ENCODE measurements at regions not wholly inside any gene's neighbourhood (a gene's known extent, or its start where the extent isn't known, plus 50 kb on each side); places are given as distances from the start of the nearest gene placed in this dataset.

GRCh38 chr16:64892835-64893785 is 228.8 kb downstream of the CDH11 start:
- no peaks in the 10 kb centered on the region for H3K4me1 Mint-ChIP-seq
- no peaks in the 10 kb centered on the region for H3K9me3 Mint-ChIP-seq
- DNase-seq = no peak

GRCh38 chr16:64889446-64889845 is 232.4 kb downstream of the CDH11 start:
- intact Hi-C loops (cut with micrococcal nuclease) = no loop called here

More at GRCh38 chr16:64892835-64893785, 228.8 kb downstream of the CDH11 start:
- POLR2A ChIA-PET = no interaction called here
- no peak for ATAC-seq (ENCODE audit: low read depth)
- TF ChIP-seq, protein P1, sequence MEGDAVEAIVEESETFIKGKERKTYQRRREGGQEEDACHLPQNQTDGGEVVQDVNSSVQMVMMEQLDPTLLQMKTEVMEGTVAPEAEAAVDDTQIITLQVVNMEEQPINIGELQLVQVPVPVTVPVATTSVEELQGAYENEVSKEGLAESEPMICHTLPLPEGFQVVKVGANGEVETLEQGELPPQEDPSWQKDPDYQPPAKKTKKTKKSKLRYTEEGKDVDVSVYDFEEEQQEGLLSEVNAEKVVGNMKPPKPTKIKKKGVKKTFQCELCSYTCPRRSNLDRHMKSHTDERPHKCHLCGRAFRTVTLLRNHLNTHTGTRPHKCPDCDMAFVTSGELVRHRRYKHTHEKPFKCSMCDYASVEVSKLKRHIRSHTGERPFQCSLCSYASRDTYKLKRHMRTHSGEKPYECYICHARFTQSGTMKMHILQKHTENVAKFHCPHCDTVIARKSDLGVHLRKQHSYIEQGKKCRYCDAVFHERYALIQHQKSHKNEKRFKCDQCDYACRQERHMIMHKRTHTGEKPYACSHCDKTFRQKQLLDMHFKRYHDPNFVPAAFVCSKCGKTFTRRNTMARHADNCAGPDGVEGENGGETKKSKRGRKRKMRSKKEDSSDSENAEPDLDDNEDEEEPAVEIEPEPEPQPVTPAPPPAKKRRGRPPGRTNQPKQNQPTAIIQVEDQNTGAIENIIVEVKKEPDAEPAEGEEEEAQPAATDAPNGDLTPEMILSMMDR (IDR thresholded peaks at IDR 0.05) = no peak
- Mint-ChIP-seq H3K4me3 (no peak overlapping the region), H3K27me3 (no peaks in the 10 kb centered on the region), H3K27ac (no peak overlapping the region), H3K36me3 (ENCODE audit: low read depth) (no peaks in the 10 kb centered on the region)
- CTCF ChIA-PET = no interaction called here
- intact Hi-C loops (cut with micrococcal nuclease) = no loop called here

GRCh38 chr16:64887651-64888050 is 234.2 kb downstream of the CDH11 start:
- CTCF ChIA-PET = no interaction called here
- Mint-ChIP-seq H3K4me3 (no peak overlapping the region), H3K9me3 (peaks cover 8% of the 10 kb centered on the region), H3K4me1 (no peaks in the 10 kb centered on the region), H3K27me3 (no peaks in the 10 kb centered on the region), H3K27ac (no peak overlapping the region), H3K36me3 (ENCODE audit: low read depth) (no peaks in the 10 kb centered on the region)
- POLR2A ChIA-PET = no interaction called here
- DNase-seq = no peak
- TF ChIP-seq, protein P1 (IDR thresholded peaks at IDR 0.05) = no peak
- no peak for ATAC-seq (ENCODE audit: low read depth)
- intact Hi-C loops (cut with micrococcal nuclease) = no loop called here

More at GRCh38 chr16:64889446-64889845, 232.4 kb downstream of the CDH11 start:
- CTCF ChIA-PET = no interaction called here
- TF ChIP-seq, protein P1 (IDR thresholded peaks at IDR 0.05) = no peak
- no peak overlapping the region for H3K27ac Mint-ChIP-seq
- ATAC-seq (ENCODE audit: low read depth) (no peak), DNase-seq (no peak)
- no peaks in the 10 kb centered on the region for H3K4me1 Mint-ChIP-seq
- POLR2A ChIA-PET = no interaction called here
- no peak overlapping the region for H3K4me3 Mint-ChIP-seq
- H3K9me3 Mint-ChIP-seq = no peaks in the 10 kb centered on the region
- H3K36me3 Mint-ChIP-seq (ENCODE audit: low read depth) = no peaks in the 10 kb centered on the region
- no peaks in the 10 kb centered on the region for H3K27me3 Mint-ChIP-seq

DNA sequence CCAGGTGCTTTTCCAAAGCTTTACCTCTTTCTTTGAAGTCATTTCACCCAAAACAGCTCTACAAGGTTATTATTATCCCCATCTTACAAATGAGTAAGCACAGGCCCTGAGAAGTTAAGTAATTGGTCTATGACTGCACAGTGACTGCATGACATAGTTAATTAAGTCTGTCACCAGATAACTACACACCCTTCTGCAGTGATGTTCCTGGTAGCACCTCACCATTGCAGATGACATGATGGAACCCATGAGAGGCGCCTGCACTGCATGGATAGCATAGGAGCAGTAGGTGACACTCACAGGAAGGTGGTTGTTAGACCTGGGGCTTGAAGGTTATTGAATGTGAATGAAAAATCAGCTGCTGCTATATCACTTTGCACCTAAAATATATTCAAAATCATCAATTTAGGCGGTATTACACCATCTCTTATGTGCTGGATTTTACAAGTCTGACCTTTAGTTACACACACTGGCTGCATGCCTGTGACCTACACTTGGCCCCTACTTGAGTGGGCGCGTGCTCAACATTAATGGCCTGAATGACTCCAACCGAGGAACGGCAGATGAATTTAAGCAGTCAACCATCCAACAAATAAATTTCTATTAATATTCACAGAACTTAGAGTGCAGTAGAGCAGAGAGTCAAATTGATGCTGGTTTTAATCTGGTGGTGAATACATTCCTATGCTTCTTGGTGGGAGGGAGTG is 239.6 kb downstream of the CDH11 start:
- Mint-ChIP-seq H3K9me3 (peaks cover 10% of the 10 kb centered on the region), H3K4me1 (no peaks in the 10 kb centered on the region), H3K27ac (no peak overlapping the region), H3K27me3 (no peaks in the 10 kb centered on the region), H3K4me3 (no peak overlapping the region), H3K36me3 (ENCODE audit: low read depth) (no peaks in the 10 kb centered on the region)
- ChIA-PET CTCF (no interaction called here), POLR2A (no interaction called here)
- TF ChIP-seq, protein P1 (IDR thresholded peaks at IDR 0.05) = no peak
- ATAC-seq (ENCODE audit: low read depth) (no peak), DNase-seq (no peak)
- intact Hi-C loops (cut with micrococcal nuclease) = no loop called here

DNA sequence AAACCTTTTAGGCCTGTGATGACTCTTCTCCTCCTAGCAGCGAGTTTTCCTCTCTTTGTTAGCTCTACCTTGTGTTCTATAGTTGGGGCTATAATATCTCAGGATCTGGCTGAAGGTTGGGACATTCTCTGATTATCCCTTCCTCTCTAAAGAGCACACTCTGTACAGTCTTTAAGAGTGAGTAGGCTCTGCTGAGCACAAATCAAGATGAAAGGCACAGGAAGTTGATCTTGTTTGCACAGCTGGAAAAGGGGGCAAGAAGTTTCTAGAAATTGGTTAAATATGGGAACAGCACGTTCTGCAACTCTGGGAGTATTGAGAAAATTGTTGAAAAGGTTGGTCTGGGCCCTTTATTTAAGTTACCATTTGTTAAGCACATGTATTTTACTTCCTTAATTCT is 240.9 kb downstream of the CDH11 start:
- Mint-ChIP-seq H3K27me3 (no peaks in the 10 kb centered on the region), H3K36me3 (ENCODE audit: low read depth) (no peaks in the 10 kb centered on the region), H3K4me1 (no peaks in the 10 kb centered on the region), H3K27ac (no peak overlapping the region), H3K9me3 (peaks cover 13% of the 10 kb centered on the region), H3K4me3 (no peak overlapping the region)
- intact Hi-C loops (cut with micrococcal nuclease) = no loop called here
- ChIA-PET POLR2A (no interaction called here), CTCF (no interaction called here)
- TF ChIP-seq, protein P1 (IDR thresholded peaks at IDR 0.05) = no peak
- no peak for DNase-seq
- no peak for ATAC-seq (ENCODE audit: low read depth)

Measured in activated B cell treated with CpG ODN at 0.5 μM for 24 hours (primary cell).